AG04450 (cell line): ENCODE measurements at regions not wholly inside any gene's neighbourhood (a gene's known extent, or its start where the extent isn't known, plus 50 kb on each side); places are given as distances from the start of the nearest gene placed in this dataset.

ENCODE experiments used
- CTCF ChIA-PET: fragments of 300-600, 350-600 bp; formaldehyde crosslinking; extraction: SDS; loops from one replicate; lab custom pipeline; 2022; ENCODE audit warnings: antibody characterized with exemption, inconsistent platforms; lab: Charles Lee
- POLR2A ChIA-PET: fragments of 350-600 bp; formaldehyde crosslinking; extraction: SDS; loops from one replicate; lab custom pipeline; 2021; ENCODE audit warnings: antibody characterized with exemption, inconsistent platforms; lab: Yijun Ruan, JAX
- DNase-seq: peaks from one replicate; pipeline ENCODE4 v3.0.0-alpha.2; 2011; ENCODE audit warnings: low read depth, low spot score
- H3K27ac ChIP-seq: one replicate; pipeline ENCODE4 v1.5.1; 2012; ENCODE audit warnings: low read depth, low read length, control low read depth
- H3K27me3 ChIP-seq: one replicate; pipeline ENCODE4 v1.6.0; 2012; ENCODE audit warnings: low read length; ENCODE audit not compliant: control insufficient read depth, insufficient read depth
- H3K4me3 ChIP-seq: 2 replicates; pipeline ENCODE4 v1.5.1; 2011; ENCODE audit warnings: mild to moderate bottlenecking, low read depth, low read length, control low read depth
- H3K9me3 ChIP-seq: 2 replicates; pipeline ENCODE4 v1.5.1; 2012; ENCODE audit warnings: low read length; ENCODE audit not compliant: control insufficient read depth, insufficient read depth
- CTCF ChIP-seq: IDR thresholded peaks from 2 replicates; pipeline ENCODE4 v1.5.1; 2011; ENCODE audit warnings: low read depth, low read length, control low read depth, inconsistent platforms

- no peak for TF ChIP-seq CTCF
- POLR2A ChIA-PET: no interaction called here
Measured at GRCh38 chr16:86181526-86181925, 282.6 kb downstream of the IRF8 start.

GRCh38 chr16:86184185-86184584 lies 285.2 kb downstream of the IRF8 start:
- Histone ChIP-seq H3K27ac (no peak overlapping the region), H3K9me3 (peaks cover 6% of the 10 kb centered on the region; the same call in 1 of the 2 replicates), H3K4me3 (no peak overlapping the region), H3K27me3 (no peaks in the 10 kb centered on the region)
- no peak for DNase-seq
- ChIA-PET POLR2A (no interaction called here), CTCF (no interaction called here)
- no peak for TF ChIP-seq CTCF

More at GRCh38 chr16:86181526-86181925, 282.6 kb downstream of the IRF8 start:
- CTCF ChIA-PET: no interaction called here
- Histone ChIP-seq H3K9me3 (peaks cover 6% of the 10 kb centered on the region; the same call in 1 of the 2 replicates), H3K4me3 (no peak overlapping the region), H3K27ac (no peak overlapping the region), H3K27me3 (no peaks in the 10 kb centered on the region)
- no peak for DNase-seq

GRCh38 chr16:86185089-86185488 lies 286.1 kb downstream of the IRF8 start:
- DNase-seq: no peak
- H3K27ac ChIP-seq: no peak overlapping the region
- ChIA-PET CTCF (interaction anchor here (0.5 kb wide), 1 partner anchor 23 kb away, joined by 4 read pairs; no protein-coding TSS in a partner anchor), POLR2A (no interaction called here)
- no peaks in the 10 kb centered on the region for H3K27me3 ChIP-seq
- H3K9me3 ChIP-seq: peaks cover 6% of the 10 kb centered on the region; the same call in 1 of the 2 replicates
- H3K4me3 ChIP-seq: no peak overlapping the region
- no peak for TF ChIP-seq CTCF

GRCh38 chr16:86186313-86186712 lies 287.4 kb downstream of the IRF8 start:
- DNase-seq: no peak
- TF ChIP-seq CTCF: no peak
- no peak overlapping the region for H3K4me3 ChIP-seq
- H3K27ac ChIP-seq: no peak overlapping the region
- H3K27me3 ChIP-seq: no peaks in the 10 kb centered on the region
- ChIA-PET CTCF (no interaction called here), POLR2A (no interaction called here)
- peaks cover 4% of the 10 kb centered on the region; the same call in 1 of the 2 replicates for H3K9me3 ChIP-seq

- POLR2A ChIA-PET: no interaction called here
- no peak for DNase-seq
- Histone ChIP-seq H3K27me3 (no peaks in the 10 kb centered on the region), H3K4me3 (no peak overlapping the region), H3K27ac (no peak overlapping the region), H3K9me3 (no peaks in the 10 kb centered on the region)
- no peak for TF ChIP-seq CTCF
- CTCF ChIA-PET: no interaction called here
Measured at GRCh38 chr16:86189934-86190333, 291.0 kb downstream of the IRF8 start.
